A549 (cell line): ENCODE measurements at regions not wholly inside any gene's neighbourhood (a gene's known extent, or its start where the extent isn't known, plus 50 kb on each side); places are given as distances from the start of the nearest gene placed in this dataset.
"Not testable (repeated sequence)": the region's sequence is repeated elsewhere in the genome, so short reads cannot be mapped to it uniquely, and the experiment has no call there.

ENCODE experiments used
- ATAC-seq, 2 experiments: fragments of 200-7000 bp in 1 of 2; fragments of >200 bp in 1 of 2; cut with Nextera tagmentation in 1 of 2; cut with Tn5 transposase in 1 of 2; 3 replicates each; pipeline versions ENCODE4 v1.8.0 to v1.9.1; 2018 to 2020; ENCODE audit warnings: mild to moderate bottlenecking in 1 of 2, moderate library complexity in 1 of 2
- CTCF ChIA-PET: fragments of 300-600 bp; sonication (Branson Sonifier 250); formaldehyde crosslinking; extraction: SDS; loops from one replicate; lab custom pipeline; 2021; ENCODE audit warnings: antibody characterized with exemption, inconsistent platforms; lab: Yijun Ruan, JAX
- POLR2A ChIA-PET: fragments of 350-600 bp; formaldehyde crosslinking; extraction: SDS; loops from one replicate; lab custom pipeline; 2021; ENCODE audit warnings: antibody characterized with exemption, inconsistent platforms; lab: Yijun Ruan, JAX
- DNase-seq, 2 experiments: peaks; one replicate each; pipeline versions ENCODE4 v3.0.0 to v3.0.0-alpha.2; 2011 to 2016; ENCODE audit warnings: low read depth in 1 of 2, low spot score in 1 of 2
- FAIRE-seq: peaks from 2 replicates; lab custom pipeline; 2011; peaks lifted over from hg19 to GRCh38; lab: Jason Lieb, UNC
- H3K27ac ChIP-seq, 2 experiments: fragments of >200 bp; sonication (Bioruptor Twin); formaldehyde crosslinking; 3 replicates each; pipeline ENCODE4 v1.5.1; 2016 to 2017
- H3K4me1 ChIP-seq: fragments of >200 bp; sonication (Bioruptor Twin); formaldehyde crosslinking; 3 replicates; pipeline ENCODE4 v1.6.1; 2016
- H3K4me2 ChIP-seq: fragments of >200 bp; sonication (Bioruptor Twin); formaldehyde crosslinking; 3 replicates; pipeline ENCODE4 v1.6.1; 2016
- H3K4me3 ChIP-seq: fragments of >200 bp; sonication (Bioruptor Twin); formaldehyde crosslinking; 3 replicates; pipeline ENCODE4 v1.5.1; 2016
- H3K9me3 ChIP-seq: fragments of >200 bp; sonication (Bioruptor Twin); formaldehyde crosslinking; 3 replicates; pipeline ENCODE4 v1.6.1; 2016
- ATOH8 ChIP-seq: fragments of 250-450 bp; sonication (Bioruptor Pico); IDR thresholded peaks from 2 replicates; pipeline ENCODE4 v1.5.0; 2020; ENCODE audit warnings: low read depth, mild to moderate bottlenecking, moderate library complexity
- CBX2 ChIP-seq: fragments of 200-600 bp; sonication (generic); IDR thresholded peaks from 2 replicates; pipeline ENCODE4 v1.6.1; 2016; ENCODE audit warnings: low read depth, mild to moderate bottlenecking, borderline replicate concordance
- CTCF ChIP-seq: fragments of >200 bp; sonication (Bioruptor Twin); formaldehyde crosslinking; IDR thresholded peaks from 3 replicates; pipeline ENCODE4 v1.5.1; 2016
- EHMT2 ChIP-seq: fragments of 200-600 bp; sonication (generic); IDR thresholded peaks from 2 replicates; pipeline ENCODE4 v1.6.1; 2016; ENCODE audit warnings: antibody characterized with exemption, low read depth, mild to moderate bottlenecking, moderate library complexity
- ELK1 ChIP-seq: fragments of 150-350 bp; IDR thresholded peaks from 2 replicates; pipeline ENCODE4 v1.6.1; 2014; ENCODE audit warnings: low read depth, mild to moderate bottlenecking, low read length
- EP300 ChIP-seq, 2 experiments: fragments of >200 bp; sonication (Bioruptor Twin); formaldehyde crosslinking; IDR thresholded peaks; 2 replicates in 1 of 2; 3 replicates in 1 of 2; pipeline ENCODE4 v1.6.1; 2016 to 2017
- ESRRA ChIP-seq: fragments of 150-350 bp; IDR thresholded peaks from 2 replicates; pipeline ENCODE4 v1.6.1; 2014; ENCODE audit warnings: mild to moderate bottlenecking, low read length, borderline replicate concordance
- FOSB ChIP-seq: fragments of 250-450 bp; sonication (Bioruptor Pico); IDR thresholded peaks from 2 replicates; pipeline ENCODE4 v1.5.0; 2020; ENCODE audit warnings: mild to moderate bottlenecking, moderate library complexity
- HEYL ChIP-seq: fragments of 250-450 bp; sonication (Bioruptor Pico); IDR thresholded peaks from 2 replicates; pipeline ENCODE4 v1.8.0; 2021; ENCODE audit warnings: mild to moderate bottlenecking, moderate library complexity
- HOXA7 ChIP-seq: fragments of 250-450 bp; sonication (Bioruptor Pico); IDR thresholded peaks from 2 replicates; pipeline ENCODE4 v1.5.0; 2020; ENCODE audit warnings: mild to moderate bottlenecking, moderate library complexity
- HOXB5 ChIP-seq: fragments of 250-450 bp; sonication (Bioruptor Pico); IDR thresholded peaks from 2 replicates; pipeline ENCODE4 v1.5.0; 2020; ENCODE audit warnings: mild to moderate bottlenecking, moderate library complexity
- JUNB ChIP-seq: fragments of >200 bp; sonication (Bioruptor Twin); formaldehyde crosslinking; IDR thresholded peaks from 2 replicates; pipeline ENCODE4 v1.6.1; 2016
- KDM5A ChIP-seq: fragments of 200-600 bp; sonication (generic); IDR thresholded peaks from 2 replicates; pipeline ENCODE4 v1.6.1; 2016; ENCODE audit warnings: antibody characterized with exemption, mild to moderate bottlenecking
- MAX ChIP-seq: IDR thresholded peaks from 2 replicates; pipeline ENCODE4 v1.6.1; 2012
- MAZ ChIP-seq: fragments of 150-350 bp; IDR thresholded peaks from 2 replicates; pipeline ENCODE4 v1.6.1; 2014; ENCODE audit warnings: antibody characterized with exemption, low read depth, low read length, borderline replicate concordance
- MYC ChIP-seq: IDR thresholded peaks from 2 replicates; pipeline ENCODE4 v1.6.1; 2012; ENCODE audit warnings: mild to moderate bottlenecking, inconsistent platforms, low read length, improper control_type of control experiment, borderline replicate concordance
- NFE2L2 ChIP-seq: fragments of 150-350 bp; conservative IDR thresholded peaks from 2 replicates; pipeline ENCODE4 v1.6.1; 2014; ENCODE audit warnings: low read length
- NPAS2 ChIP-seq: fragments of 250-450 bp; sonication (Bioruptor Pico); IDR thresholded peaks from 2 replicates; pipeline ENCODE4 v1.8.0; 2022; ENCODE audit warnings: mild to moderate bottlenecking, moderate library complexity, borderline replicate concordance
- RAD21 ChIP-seq, 2 experiments: fragments of >200 bp in 1 of 2; sonication (Bioruptor Twin) in 1 of 2; formaldehyde crosslinking in 1 of 2; IDR thresholded peaks in 1 of 2; conservative IDR thresholded peaks in 1 of 2; 2 replicates in 1 of 2; 3 replicates in 1 of 2; pipeline ENCODE4 v1.6.1; 2012 to 2018; ENCODE audit warnings: inconsistent platforms in 1 of 2
- RARB ChIP-seq: fragments of 250-450 bp; sonication (Bioruptor Pico); IDR thresholded peaks from 2 replicates; pipeline ENCODE4 v1.8.0; 2021; ENCODE audit warnings: mild to moderate bottlenecking, moderate library complexity
- RCOR1 ChIP-seq: fragments of 150-350 bp; IDR thresholded peaks from 2 replicates; pipeline ENCODE4 v1.6.1; 2014; ENCODE audit warnings: antibody characterized with exemption, low read length, low read depth
- ZNF302 ChIP-seq: fragments of 250-450 bp; sonication (Bioruptor Pico); IDR thresholded peaks from 2 replicates; pipeline ENCODE4 v1.9.0; 2021; ENCODE audit warnings: inconsistent platforms, mild to moderate bottlenecking, moderate library complexity
- ZSCAN20 ChIP-seq: fragments of 250-450 bp; sonication (Bioruptor Pico); IDR thresholded peaks from 2 replicates; pipeline ENCODE4 v1.8.0; 2022; ENCODE audit warnings: mild to moderate bottlenecking, moderate library complexity
- WGBS: methylation state at CpG from one replicate; pipeline ENCODE4 v1.1.6; 2017; ENCODE audit errors: missing lambda C conversion rate; 5-methylcytosine and 5-hydroxymethylcytosine counted together

GRCh38 chr15:62868507-62868906 lies 174.0 kb upstream of the TPM1 start:
- H3K4me3 ChIP-seq: no peak overlapping the region
- no peak for TF ChIP-seq RARB (CRISPR knock-in tag)
- no peak for TF ChIP-seq ATOH8 (CRISPR knock-in tag)
- no peak for TF ChIP-seq MAZ
- no peak for TF ChIP-seq JUNB
- TF ChIP-seq ESRRA: no peak
- no peak for TF ChIP-seq ZNF302 (CRISPR knock-in tag)
- no peak for TF ChIP-seq RCOR1
- TF ChIP-seq, all 56 proteins: peak for 0
- CTCF ChIA-PET: interaction anchor here (0.6 to 1.2 kb wide), 4 partner anchors 15 to 240 kb away, joined by 3 read pairs; no protein-coding TSS in a partner anchor
- Histone ChIP-seq H3K4me2 (no peak overlapping the region), H3K9me3 (no peaks in the 10 kb centered on the region), H3K4me1 (no peaks in the 10 kb centered on the region), H3K27ac (no peak overlapping the region; a peak in 1 of 6 replicates)
- FAIRE-seq (no peak), ATAC-seq (no peak), DNase-seq (no peak)
- WGBS: 89% methylated on average over 6 of the region's 6 CpGs
- POLR2A ChIA-PET: no interaction called here

GRCh38 chr15:62869116-62869515 lies 173.4 kb upstream of the TPM1 start:
- Histone ChIP-seq H3K4me2 (no peak overlapping the region), H3K4me1 (no peaks in the 10 kb centered on the region), H3K9me3 (no peaks in the 10 kb centered on the region), H3K4me3 (no peak overlapping the region), H3K27ac (peak overlapping the region in 1 of 2 experiments; percentile 46; a peak in 2 of 6 replicates)
- no peak for ATAC-seq
- no peak for DNase-seq
- WGBS: 91% methylated on average over 2 of the region's 2 CpGs
- ChIA-PET POLR2A (no interaction called here), CTCF (interaction anchor here (1.0 to 1.2 kb wide), 4 partner anchors 12 to 179 kb away, joined by 3 to 4 read pairs (median 3); no protein-coding TSS in a partner anchor)
- FAIRE-seq: no peak
- TF ChIP-seq HOXB5 (CRISPR knock-in tag): no peak
- no peak for TF ChIP-seq FOSB
- no peak for TF ChIP-seq ZNF302 (CRISPR knock-in tag)
- TF ChIP-seq ELK1: no peak
- TF ChIP-seq ZSCAN20: no peak
- no peak for TF ChIP-seq MYC
- no peak for TF ChIP-seq EP300 (IDR thresholded peaks at IDR 0.05)
- TF ChIP-seq CBX2: no peak
- no peak for TF ChIP-seq CTCF
- no peak for TF ChIP-seq RAD21 (conservative IDR thresholded peaks at IDR 0.05 in 1 of 2, IDR thresholded peaks at IDR 0.05 in 1 of 2)
- TF ChIP-seq HOXA7 (CRISPR knock-in tag): no peak
- no peak for TF ChIP-seq HEYL (CRISPR knock-in tag)
- no peak for TF ChIP-seq KDM5A
- TF ChIP-seq MAX: no peak

- Histone ChIP-seq H3K27ac (no peak overlapping the region), H3K4me1 (no peaks in the 10 kb centered on the region), H3K4me3 (no peak overlapping the region)
- ATAC-seq (no peak), FAIRE-seq (no peak)
- ChIA-PET CTCF (interaction anchor here (1.0 to 1.5 kb wide), 3 partner anchors 13 to 177 kb away, joined by 3 to 4 read pairs (median 3); no protein-coding TSS in a partner anchor), POLR2A (no interaction called here)
- no peak for TF ChIP-seq NFE2L2
- no peak for TF ChIP-seq EHMT2
- no peak for TF ChIP-seq CTCF
- TF ChIP-seq NPAS2: no peak
- no peak for TF ChIP-seq RCOR1
- no peak for TF ChIP-seq FOSB
- TF ChIP-seq, all 56 proteins: peak for 0
- DNase-seq: no peak
- 80% methylated on average over 2 of the region's 2 CpGs for WGBS
- Histone ChIP-seq H3K4me2 (no peak overlapping the region), H3K9me3 (no peaks in the 10 kb centered on the region)
Observed at GRCh38 chr15:62870216-62870615, 172.3 kb upstream of the TPM1 start.

GRCh38 chr15:62870701-62871100 lies 171.8 kb upstream of the TPM1 start:
- H3K4me3 ChIP-seq, H3K4me2 ChIP-seq, H3K4me1 ChIP-seq, H3K9me3 ChIP-seq, POLR2A ChIA-PET, ATAC-seq, FAIRE-seq, DNase-seq, H3K27ac ChIP-seq: not testable (repeated sequence)
- WGBS: 94% methylated on average over 3 of the region's 3 CpGs
- CTCF ChIA-PET: interaction anchor here (1.2 to 1.5 kb wide), 2 partner anchors 14 to 16 kb away, joined by 3 read pairs; no protein-coding TSS in a partner anchor
